ENCODE measurements at regions not wholly inside any gene's neighbourhood (a gene's known extent, or its start where the extent isn't known, plus 50 kb on each side); places are given as distances from the start of the nearest gene placed in this dataset.

- Histone ChIP-seq H3K9me3 (ENCODE audit: control insufficient read depth, insufficient read depth, low read length) (no peaks in the 10 kb centered on the region), H3K4me2 (ENCODE audit: low read length) (no peak overlapping the region), H3K27ac (ENCODE audit: low read depth, low read length) (no peak overlapping the region), H3K9me2 (replicated peaks; ENCODE audit: control insufficient read depth, low read length) (no peaks in the 10 kb centered on the region), H3K27me3 (ENCODE audit: control insufficient read depth, low read length) (no peaks in the 10 kb centered on the region), H3K79me2 (ENCODE audit: control insufficient read depth, low read length) (no peaks in the 10 kb centered on the region), H3F3A (ENCODE audit: control insufficient read depth, insufficient read depth) (no peaks in the 10 kb centered on the region), H4K20me1 (ENCODE audit: control insufficient read depth, insufficient read depth, low read depth, low read length) (no peaks in the 10 kb centered on the region), H3K36me3 (ENCODE audit: control insufficient read depth, low read length) (no peaks in the 10 kb centered on the region), H3K4me1 (ENCODE audit: control insufficient read depth, low read length) (no peaks in the 10 kb centered on the region), H3K4me3 (ENCODE audit: low read length) (no peak overlapping the region)
- no peak for TF ChIP-seq CTCF (IDR thresholded peaks at IDR 0.05; ENCODE audit: low read depth, low read length, poor library complexity, severe bottlenecking)
- TF ChIP-seq EZH2phosphoT487 (IDR thresholded peaks at IDR 0.05; ENCODE audit: borderline replicate concordance, low read length) = no peak
Measured at GRCh38 chr5:29039994-29040393, 2001.6 kb upstream of the CDH9 start.

DNA sequence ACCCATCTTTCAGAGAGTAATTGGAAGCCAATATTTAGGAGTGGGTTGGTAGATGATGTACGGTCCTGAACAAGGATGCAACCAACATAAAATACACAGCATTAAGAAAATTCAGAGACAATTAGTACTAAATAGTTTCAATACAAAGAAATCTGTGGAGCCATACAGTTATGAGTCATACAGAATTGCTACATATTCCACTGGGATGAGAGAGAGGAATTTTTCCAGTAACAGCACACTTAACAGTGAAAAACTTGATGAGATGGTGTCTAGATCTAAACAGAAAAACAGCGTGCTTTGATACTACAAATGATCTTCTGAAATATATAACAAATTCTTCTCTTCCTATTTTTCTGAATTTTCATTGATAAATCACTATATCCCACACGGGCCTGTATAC, 1999.3 kb upstream of the CDH9 start:
- H3F3A ChIP-seq (ENCODE audit: control insufficient read depth, insufficient read depth) = no peaks in the 10 kb centered on the region
- H3K27ac ChIP-seq (ENCODE audit: low read depth, low read length) = no peak overlapping the region
- H3K9me3 ChIP-seq (ENCODE audit: control insufficient read depth, insufficient read depth, low read length) = no peaks in the 10 kb centered on the region
- no peaks in the 10 kb centered on the region for H3K4me1 ChIP-seq (ENCODE audit: control insufficient read depth, low read length)
- no peaks in the 10 kb centered on the region for H3K36me3 ChIP-seq (ENCODE audit: control insufficient read depth, low read length)
- H4K20me1 ChIP-seq (ENCODE audit: control insufficient read depth, insufficient read depth, low read depth, low read length) = no peaks in the 10 kb centered on the region
- H3K4me2 ChIP-seq (ENCODE audit: low read length) = no peak overlapping the region
- no peaks in the 10 kb centered on the region for H3K9me2 ChIP-seq (replicated peaks; ENCODE audit: control insufficient read depth, low read length)
- H3K79me2 ChIP-seq (ENCODE audit: control insufficient read depth, low read length) = no peaks in the 10 kb centered on the region
- H3K27me3 ChIP-seq (ENCODE audit: control insufficient read depth, low read length) = no peaks in the 10 kb centered on the region
- H3K4me3 ChIP-seq (ENCODE audit: low read length) = no peak overlapping the region
- TF ChIP-seq CTCF (IDR thresholded peaks at IDR 0.05; ENCODE audit: low read depth, low read length, poor library complexity, severe bottlenecking) (no peak), EZH2phosphoT487 (IDR thresholded peaks at IDR 0.05; ENCODE audit: borderline replicate concordance, low read length) (no peak)

DNA sequence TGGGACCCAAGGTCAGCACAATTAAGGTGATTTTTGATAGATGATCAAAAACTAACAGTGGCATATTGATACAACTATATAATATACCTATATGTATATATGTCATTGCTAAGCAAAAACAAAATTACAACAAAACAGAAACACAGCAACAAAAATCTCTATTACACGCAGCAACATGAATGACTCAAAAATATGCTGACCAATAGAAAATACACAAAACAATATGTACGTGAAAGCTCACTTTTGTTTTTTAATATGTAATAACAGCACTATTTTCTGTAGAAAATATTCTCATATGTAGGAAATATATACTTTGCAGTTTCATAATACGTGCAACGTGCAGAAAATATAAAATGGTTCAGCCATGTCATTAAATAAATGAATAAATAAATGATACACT, 1985.7 kb upstream of the CDH9 start:
- no peaks in the 10 kb centered on the region for H3K36me3 ChIP-seq (ENCODE audit: control insufficient read depth, low read length)
- no peak overlapping the region for H3K4me2 ChIP-seq (ENCODE audit: low read length)
- no peaks in the 10 kb centered on the region for H4K20me1 ChIP-seq (ENCODE audit: control insufficient read depth, insufficient read depth, low read depth, low read length)
- no peaks in the 10 kb centered on the region for H3F3A ChIP-seq (ENCODE audit: control insufficient read depth, insufficient read depth)
- no peak overlapping the region for H3K27ac ChIP-seq (ENCODE audit: low read depth, low read length)
- H3K79me2 ChIP-seq (ENCODE audit: control insufficient read depth, low read length) = no peaks in the 10 kb centered on the region
- no peak overlapping the region for H3K4me3 ChIP-seq (ENCODE audit: low read length)
- H3K4me1 ChIP-seq (ENCODE audit: control insufficient read depth, low read length) = no peaks in the 10 kb centered on the region
- no peaks in the 10 kb centered on the region for H3K9me3 ChIP-seq (ENCODE audit: control insufficient read depth, insufficient read depth, low read length)
- no peak for TF ChIP-seq EZH2phosphoT487 (IDR thresholded peaks at IDR 0.05; ENCODE audit: borderline replicate concordance, low read length)
- TF ChIP-seq CTCF (IDR thresholded peaks at IDR 0.05; ENCODE audit: low read depth, low read length, poor library complexity, severe bottlenecking) = no peak
- H3K27me3 ChIP-seq (ENCODE audit: control insufficient read depth, low read length) = no peaks in the 10 kb centered on the region
- H3K9me2 ChIP-seq (replicated peaks; ENCODE audit: control insufficient read depth, low read length) = no peaks in the 10 kb centered on the region; the same call in 1 of the 2 replicates

DNA sequence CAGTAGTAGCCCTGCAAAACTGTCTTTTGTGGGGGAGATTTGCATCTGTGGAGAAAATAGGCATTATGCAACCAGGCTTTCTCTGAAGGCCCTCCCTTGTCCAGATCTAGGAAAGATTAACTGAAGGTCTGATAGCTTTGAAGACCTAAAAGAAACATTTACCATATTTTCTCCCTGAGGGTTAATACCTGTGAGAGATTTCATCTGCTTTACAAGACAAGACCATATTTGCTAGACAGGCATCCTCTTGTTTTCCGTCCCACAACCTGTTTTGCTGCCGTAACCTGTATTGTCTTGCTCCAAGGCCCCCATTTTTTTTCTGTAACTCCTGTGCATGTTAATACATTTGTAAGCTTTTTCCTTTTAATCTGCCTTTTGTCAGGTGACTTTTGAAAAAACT, 1985.2 kb upstream of the CDH9 start:
- Histone ChIP-seq H3K9me2 (replicated peaks; ENCODE audit: control insufficient read depth, low read length) (no peaks in the 10 kb centered on the region; the same call in 1 of the 2 replicates), H3K79me2 (ENCODE audit: control insufficient read depth, low read length) (no peaks in the 10 kb centered on the region), H3K4me3 (ENCODE audit: low read length) (no peak overlapping the region), H3K4me1 (ENCODE audit: control insufficient read depth, low read length) (no peaks in the 10 kb centered on the region), H3K36me3 (ENCODE audit: control insufficient read depth, low read length) (no peaks in the 10 kb centered on the region), H3K4me2 (ENCODE audit: low read length) (no peak overlapping the region), H3F3A (ENCODE audit: control insufficient read depth, insufficient read depth) (no peaks in the 10 kb centered on the region), H3K9me3 (ENCODE audit: control insufficient read depth, insufficient read depth, low read length) (no peaks in the 10 kb centered on the region), H3K27ac (ENCODE audit: low read depth, low read length) (no peak overlapping the region), H4K20me1 (ENCODE audit: control insufficient read depth, insufficient read depth, low read depth, low read length) (no peaks in the 10 kb centered on the region), H3K27me3 (ENCODE audit: control insufficient read depth, low read length) (no peaks in the 10 kb centered on the region)
- TF ChIP-seq CTCF (IDR thresholded peaks at IDR 0.05; ENCODE audit: low read depth, low read length, poor library complexity, severe bottlenecking) (no peak), EZH2phosphoT487 (IDR thresholded peaks at IDR 0.05; ENCODE audit: borderline replicate concordance, low read length) (no peak)
